ENCODE measurements at regions not wholly inside any gene's neighbourhood (a gene's known extent, or its start where the extent isn't known, plus 50 kb on each side); places are given as distances from the start of the nearest gene placed in this dataset.

DNA sequence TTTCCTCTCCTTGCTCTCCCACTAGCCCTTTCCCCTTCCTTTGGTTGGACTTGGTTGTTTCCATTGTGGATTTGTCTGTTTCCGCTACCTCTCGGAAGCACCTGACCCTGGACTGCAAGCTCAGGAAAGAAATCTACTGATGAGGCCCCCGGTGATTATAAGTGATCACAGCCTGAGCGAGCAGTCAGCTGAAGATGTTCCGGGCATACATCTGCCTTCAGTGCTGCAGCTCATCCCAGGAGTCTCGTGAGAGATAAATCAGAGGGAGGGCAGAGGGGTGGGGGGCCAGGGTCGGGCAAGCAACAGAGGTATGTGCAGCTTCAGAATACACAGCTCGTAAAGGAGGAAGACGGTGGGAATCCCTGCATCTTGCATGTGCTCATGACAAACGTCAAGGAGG lies 102.1 kb downstream of the MRPL46 start:
- DNase-seq (ENCODE audit: low read depth): no peak
- H3K4me3 ChIP-seq (ENCODE audit: low read depth, low read length): no peak overlapping the region
- TF ChIP-seq, protein P1, sequence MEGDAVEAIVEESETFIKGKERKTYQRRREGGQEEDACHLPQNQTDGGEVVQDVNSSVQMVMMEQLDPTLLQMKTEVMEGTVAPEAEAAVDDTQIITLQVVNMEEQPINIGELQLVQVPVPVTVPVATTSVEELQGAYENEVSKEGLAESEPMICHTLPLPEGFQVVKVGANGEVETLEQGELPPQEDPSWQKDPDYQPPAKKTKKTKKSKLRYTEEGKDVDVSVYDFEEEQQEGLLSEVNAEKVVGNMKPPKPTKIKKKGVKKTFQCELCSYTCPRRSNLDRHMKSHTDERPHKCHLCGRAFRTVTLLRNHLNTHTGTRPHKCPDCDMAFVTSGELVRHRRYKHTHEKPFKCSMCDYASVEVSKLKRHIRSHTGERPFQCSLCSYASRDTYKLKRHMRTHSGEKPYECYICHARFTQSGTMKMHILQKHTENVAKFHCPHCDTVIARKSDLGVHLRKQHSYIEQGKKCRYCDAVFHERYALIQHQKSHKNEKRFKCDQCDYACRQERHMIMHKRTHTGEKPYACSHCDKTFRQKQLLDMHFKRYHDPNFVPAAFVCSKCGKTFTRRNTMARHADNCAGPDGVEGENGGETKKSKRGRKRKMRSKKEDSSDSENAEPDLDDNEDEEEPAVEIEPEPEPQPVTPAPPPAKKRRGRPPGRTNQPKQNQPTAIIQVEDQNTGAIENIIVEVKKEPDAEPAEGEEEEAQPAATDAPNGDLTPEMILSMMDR (IDR thresholded peaks at IDR 0.05; ENCODE audit: insufficient read depth, low read depth, low read length): no peak

DNA sequence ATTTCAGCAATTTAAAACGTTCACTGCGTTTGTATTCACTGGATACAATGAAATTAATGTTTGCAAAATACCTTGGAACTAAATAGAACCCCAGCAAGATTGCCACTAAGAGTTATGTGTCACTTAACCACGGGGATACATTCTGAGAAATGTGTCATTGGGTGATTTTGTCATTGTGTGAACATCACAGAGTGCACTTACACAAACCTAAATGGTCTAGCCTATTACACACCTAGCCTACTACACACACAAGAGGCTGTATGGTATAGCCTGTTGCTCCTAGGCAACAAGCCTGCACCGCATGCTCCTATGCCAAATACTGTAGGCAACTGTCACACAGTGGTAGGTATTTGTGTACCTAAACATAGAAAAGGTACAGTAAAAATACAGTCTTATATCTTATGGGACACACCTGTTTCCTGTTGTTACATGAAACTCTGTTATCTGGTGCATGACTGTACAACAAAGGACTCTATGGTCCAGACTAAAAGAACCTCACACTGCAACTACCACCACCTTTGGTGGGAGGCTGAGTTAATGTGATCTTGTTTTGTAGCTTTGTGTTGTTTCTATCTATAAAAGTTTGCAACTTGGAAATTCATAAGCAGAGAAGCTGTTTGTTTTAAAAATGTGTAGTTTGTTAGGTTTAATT lies 92.2 kb upstream of the NTRK3 start:
- DNase-seq (ENCODE audit: low read depth): no peak
- H3K4me3 ChIP-seq (ENCODE audit: low read depth, low read length): no peak overlapping the region
- TF ChIP-seq, protein P1 (IDR thresholded peaks at IDR 0.05; ENCODE audit: insufficient read depth, low read depth, low read length): no peak

DNA sequence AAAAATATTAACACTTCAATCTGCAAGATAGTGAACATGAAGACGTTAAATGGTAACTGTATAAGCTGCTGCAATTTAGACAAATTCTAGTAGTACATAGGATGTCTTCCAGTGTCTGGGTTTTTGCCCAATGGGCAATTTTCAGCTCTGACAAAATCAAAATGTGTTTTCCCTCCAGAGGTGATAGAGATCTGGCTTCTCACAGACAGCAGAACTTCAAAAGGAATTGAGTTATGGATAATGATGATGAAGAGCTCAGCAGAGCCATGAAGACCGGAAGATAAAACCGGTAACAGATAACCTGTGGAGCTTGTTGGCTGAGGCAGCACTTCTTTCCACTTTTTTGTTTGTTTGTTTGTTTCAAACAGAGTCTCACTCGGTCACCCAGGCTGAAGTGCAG lies 89.4 kb upstream of the NTRK3 start:
- H3K4me3 ChIP-seq (ENCODE audit: low read depth, low read length): no peak overlapping the region
- no peak for DNase-seq (ENCODE audit: low read depth)
- TF ChIP-seq, protein P1 (IDR thresholded peaks at IDR 0.05; ENCODE audit: insufficient read depth, low read depth, low read length): no peak

DNA sequence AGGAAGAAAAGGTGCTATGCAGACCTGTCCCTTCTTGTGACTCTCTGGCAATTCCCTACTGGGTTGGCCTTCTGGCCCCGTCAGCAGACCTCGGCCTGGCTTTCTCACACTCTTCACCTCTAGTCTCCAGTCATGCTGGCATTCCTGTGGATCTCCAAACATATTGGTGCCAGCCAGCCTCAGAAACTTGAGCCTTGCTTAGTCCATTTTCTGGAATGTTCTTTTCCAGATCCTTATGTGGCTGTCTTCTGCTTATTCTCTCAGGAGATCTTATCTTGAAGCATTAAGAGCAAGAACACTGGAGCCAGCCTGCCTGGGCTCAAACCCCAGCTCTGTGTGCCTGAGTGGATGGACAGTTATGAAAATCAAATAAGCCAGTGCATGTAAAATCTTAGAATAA lies 88.2 kb upstream of the NTRK3 start:
- DNase-seq (ENCODE audit: low read depth): no peak
- TF ChIP-seq, protein P1 (IDR thresholded peaks at IDR 0.05; ENCODE audit: insufficient read depth, low read depth, low read length): no peak
- H3K4me3 ChIP-seq (ENCODE audit: low read depth, low read length): no peak overlapping the region

DNA sequence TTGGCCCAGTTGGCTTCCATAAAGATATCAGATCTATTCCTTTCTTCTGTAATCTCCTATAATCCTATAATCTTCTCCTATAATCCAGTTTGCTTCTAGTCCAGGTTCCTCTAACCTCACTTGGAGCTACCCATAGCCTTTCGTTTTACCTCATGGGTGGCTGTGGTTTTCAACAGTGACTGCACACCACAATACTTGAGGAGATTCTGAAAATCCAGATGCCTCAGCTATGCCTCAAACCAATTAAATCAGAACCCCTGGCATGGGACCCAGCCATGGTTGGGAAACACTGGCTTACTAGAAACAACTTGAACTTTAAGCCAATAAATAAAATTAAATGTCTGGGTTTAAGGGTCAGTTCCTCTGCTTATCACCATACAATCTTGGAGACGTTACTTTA lies 86.1 kb upstream of the NTRK3 start:
- no peak for DNase-seq (ENCODE audit: low read depth)
- TF ChIP-seq, protein P1 (IDR thresholded peaks at IDR 0.05; ENCODE audit: insufficient read depth, low read depth, low read length): no peak
- no peak overlapping the region for H3K4me3 ChIP-seq (ENCODE audit: low read depth, low read length)

DNA sequence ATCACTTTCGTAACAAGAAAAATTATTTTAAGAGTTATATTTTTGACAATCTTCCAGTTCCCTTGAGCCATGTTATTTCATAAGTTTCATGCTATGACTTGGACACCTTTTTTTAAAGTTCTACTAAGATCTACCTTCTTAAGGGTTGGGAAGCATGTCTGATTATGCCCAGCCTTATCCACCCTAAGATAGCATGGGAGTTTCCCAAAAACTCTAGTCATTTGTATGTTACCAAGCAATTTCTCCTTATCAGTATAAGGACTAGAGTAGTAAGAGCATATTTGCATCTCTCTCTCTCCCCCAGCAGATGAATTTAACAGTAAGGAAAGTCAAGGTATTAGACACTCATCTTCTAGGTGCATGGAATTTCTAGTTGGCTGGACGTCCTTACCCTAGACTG lies 85.1 kb upstream of the NTRK3 start:
- H3K4me3 ChIP-seq (ENCODE audit: low read depth, low read length): no peak overlapping the region
- no peak for DNase-seq (ENCODE audit: low read depth)
- TF ChIP-seq, protein P1 (IDR thresholded peaks at IDR 0.05; ENCODE audit: insufficient read depth, low read depth, low read length): no peak

DNA sequence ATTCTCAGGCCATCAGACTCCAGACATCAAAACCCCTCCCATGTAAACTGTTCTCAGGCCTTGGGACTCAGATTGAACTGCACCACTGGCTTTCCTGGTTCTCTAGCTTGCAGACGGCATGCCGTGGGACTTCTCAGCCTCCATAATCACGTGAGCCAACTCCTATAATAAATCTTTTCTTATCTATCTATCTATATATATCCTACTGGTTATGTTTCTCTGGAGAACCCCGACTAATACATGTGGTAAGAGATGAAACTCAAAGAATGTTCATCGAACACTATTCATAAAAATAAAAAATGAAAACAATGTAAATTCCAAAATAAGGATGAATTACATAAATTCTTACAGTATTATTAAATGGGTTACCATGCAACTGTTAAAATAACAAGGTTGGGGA lies 84.5 kb upstream of the NTRK3 start:
- TF ChIP-seq, protein P1 (IDR thresholded peaks at IDR 0.05; ENCODE audit: insufficient read depth, low read depth, low read length): no peak
- no peak overlapping the region for H3K4me3 ChIP-seq (ENCODE audit: low read depth, low read length)
- no peak for DNase-seq (ENCODE audit: low read depth)

Data from fibroblast of villous mesenchyme (primary cell).